ENCODE measurements at regions not wholly inside any gene's neighbourhood (a gene's known extent, or its start where the extent isn't known, plus 50 kb on each side); places are given as distances from the start of the nearest gene placed in this dataset.

DNA sequence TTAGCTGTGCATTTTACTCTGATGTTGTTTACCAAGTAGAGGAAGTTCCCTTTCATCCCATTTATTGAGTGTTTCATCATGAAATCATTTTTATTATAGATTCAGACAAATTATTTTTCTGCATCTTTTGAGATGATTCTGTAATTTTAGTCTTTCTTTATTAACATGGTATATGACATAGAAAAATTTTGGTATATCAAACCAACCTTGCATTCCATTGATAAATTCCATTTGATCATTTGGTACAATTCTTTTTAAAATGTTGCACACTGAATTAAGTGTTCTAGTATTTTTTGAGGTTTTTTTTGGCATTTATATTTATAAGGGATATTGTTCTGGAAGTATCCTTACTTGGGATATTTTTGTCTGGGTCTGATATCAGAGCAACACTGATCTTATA is 308.4 kb downstream of the DLEU7 start:
- TF ChIP-seq POLR2A (IDR thresholded peaks at IDR 0.05) (no peak), CTCF (IDR thresholded peaks at IDR 0.05) (no peak)
